ENCODE measurements at regions not wholly inside any gene's neighbourhood (a gene's known extent, or its start where the extent isn't known, plus 50 kb on each side); places are given as distances from the start of the nearest gene placed in this dataset.

- DNase-seq (ENCODE audit: low read depth) = no peak
- Histone ChIP-seq H3K27me3 (ENCODE audit: control insufficient read depth, insufficient read depth, low read length) (no peaks in the 10 kb centered on the region), H3K4me3 (ENCODE audit: low read depth, low read length) (no peak overlapping the region), H3K36me3 (ENCODE audit: control insufficient read depth, insufficient read depth, low read length) (no peaks in the 10 kb centered on the region)
- TF ChIP-seq, protein P1, sequence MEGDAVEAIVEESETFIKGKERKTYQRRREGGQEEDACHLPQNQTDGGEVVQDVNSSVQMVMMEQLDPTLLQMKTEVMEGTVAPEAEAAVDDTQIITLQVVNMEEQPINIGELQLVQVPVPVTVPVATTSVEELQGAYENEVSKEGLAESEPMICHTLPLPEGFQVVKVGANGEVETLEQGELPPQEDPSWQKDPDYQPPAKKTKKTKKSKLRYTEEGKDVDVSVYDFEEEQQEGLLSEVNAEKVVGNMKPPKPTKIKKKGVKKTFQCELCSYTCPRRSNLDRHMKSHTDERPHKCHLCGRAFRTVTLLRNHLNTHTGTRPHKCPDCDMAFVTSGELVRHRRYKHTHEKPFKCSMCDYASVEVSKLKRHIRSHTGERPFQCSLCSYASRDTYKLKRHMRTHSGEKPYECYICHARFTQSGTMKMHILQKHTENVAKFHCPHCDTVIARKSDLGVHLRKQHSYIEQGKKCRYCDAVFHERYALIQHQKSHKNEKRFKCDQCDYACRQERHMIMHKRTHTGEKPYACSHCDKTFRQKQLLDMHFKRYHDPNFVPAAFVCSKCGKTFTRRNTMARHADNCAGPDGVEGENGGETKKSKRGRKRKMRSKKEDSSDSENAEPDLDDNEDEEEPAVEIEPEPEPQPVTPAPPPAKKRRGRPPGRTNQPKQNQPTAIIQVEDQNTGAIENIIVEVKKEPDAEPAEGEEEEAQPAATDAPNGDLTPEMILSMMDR (IDR thresholded peaks at IDR 0.05; ENCODE audit: insufficient read depth, low read length, poor library complexity, severe bottlenecking) = peak; percentile 26
These were observed 96.0 kb downstream of the RASGEF1B start for GRCh38 chr4:81375745-81376144.

DNA sequence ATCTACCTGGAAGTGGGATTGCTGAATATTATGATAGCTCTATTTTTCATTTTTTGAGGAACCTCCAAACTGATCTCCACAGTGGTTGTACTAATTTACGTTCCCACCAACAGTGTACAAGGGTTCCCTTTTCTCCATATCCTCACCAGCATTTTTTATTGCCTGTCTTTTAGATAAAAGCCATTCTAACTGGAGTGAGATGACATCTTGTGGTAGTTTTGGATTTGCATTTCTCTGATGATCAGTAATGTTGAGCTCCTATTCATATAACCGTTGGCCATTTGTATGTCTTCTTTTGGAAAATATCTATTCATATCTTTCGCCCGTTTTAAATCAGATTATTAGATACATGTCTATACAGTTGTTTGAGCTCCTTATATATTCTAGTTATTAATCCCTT lies 101.8 kb downstream of the RASGEF1B start:
- H3K27me3 ChIP-seq (ENCODE audit: control insufficient read depth, insufficient read depth, low read length) = no peaks in the 10 kb centered on the region
- H3K36me3 ChIP-seq (ENCODE audit: control insufficient read depth, insufficient read depth, low read length) = no peaks in the 10 kb centered on the region
- H3K4me3 ChIP-seq (ENCODE audit: low read depth, low read length) = no peak overlapping the region
- TF ChIP-seq, protein P1 (IDR thresholded peaks at IDR 0.05; ENCODE audit: insufficient read depth, low read length, poor library complexity, severe bottlenecking) = no peak
- DNase-seq (ENCODE audit: low read depth) = no peak

- no peaks in the 10 kb centered on the region for H3K36me3 ChIP-seq (ENCODE audit: control insufficient read depth, insufficient read depth, low read length)
- TF ChIP-seq, protein P1 (IDR thresholded peaks at IDR 0.05; ENCODE audit: insufficient read depth, low read length, poor library complexity, severe bottlenecking) = no peak
- H3K4me3 ChIP-seq (ENCODE audit: low read depth, low read length) = no peak overlapping the region
- DNase-seq (ENCODE audit: low read depth) = no peak
- no peaks in the 10 kb centered on the region for H3K27me3 ChIP-seq (ENCODE audit: control insufficient read depth, insufficient read depth, low read length)
These were observed 104.9 kb downstream of the RASGEF1B start for GRCh38 chr4:81366779-81367178.

GRCh38 chr4:81360737-81361136 lies 111.0 kb downstream of the RASGEF1B start:
- TF ChIP-seq, protein P1 (IDR thresholded peaks at IDR 0.05; ENCODE audit: insufficient read depth, low read length, poor library complexity, severe bottlenecking) = no peak
- Histone ChIP-seq H3K27me3 (ENCODE audit: control insufficient read depth, insufficient read depth, low read length) (no peaks in the 10 kb centered on the region), H3K4me3 (ENCODE audit: low read depth, low read length) (no peak overlapping the region), H3K36me3 (ENCODE audit: control insufficient read depth, insufficient read depth, low read length) (no peaks in the 10 kb centered on the region)
- no peak for DNase-seq (ENCODE audit: low read depth)

DNA sequence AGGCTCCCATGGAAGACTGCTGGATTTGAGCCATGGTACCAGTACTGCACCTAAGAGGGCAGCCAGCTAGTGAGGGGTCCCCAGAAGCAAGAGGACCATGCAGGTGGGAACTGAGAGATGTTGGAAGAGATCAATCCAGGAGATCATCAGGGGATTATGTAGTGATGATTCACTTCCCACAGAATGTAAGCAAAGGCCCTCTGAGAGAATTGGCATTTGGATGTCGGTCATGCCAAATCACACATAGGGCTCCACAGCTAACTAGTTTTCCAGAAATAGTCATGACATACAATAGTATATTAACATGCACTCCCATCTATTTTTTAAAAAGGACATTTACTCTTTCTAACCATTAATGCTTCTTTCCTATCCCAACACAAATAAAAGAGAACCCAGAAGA lies 112.5 kb downstream of the RASGEF1B start:
- TF ChIP-seq, protein P1 (IDR thresholded peaks at IDR 0.05; ENCODE audit: insufficient read depth, low read length, poor library complexity, severe bottlenecking) = no peak
- Histone ChIP-seq H3K36me3 (ENCODE audit: control insufficient read depth, insufficient read depth, low read length) (no peaks in the 10 kb centered on the region), H3K4me3 (ENCODE audit: low read depth, low read length) (no peak overlapping the region), H3K27me3 (ENCODE audit: control insufficient read depth, insufficient read depth, low read length) (no peaks in the 10 kb centered on the region)
- DNase-seq (ENCODE audit: low read depth) = no peak

- no peak overlapping the region for H3K4me3 ChIP-seq (ENCODE audit: low read depth, low read length)
- H3K36me3 ChIP-seq (ENCODE audit: control insufficient read depth, insufficient read depth, low read length) = no peaks in the 10 kb centered on the region
- no peaks in the 10 kb centered on the region for H3K27me3 ChIP-seq (ENCODE audit: control insufficient read depth, insufficient read depth, low read length)
- TF ChIP-seq, protein P1 (IDR thresholded peaks at IDR 0.05; ENCODE audit: insufficient read depth, low read length, poor library complexity, severe bottlenecking) = no peak
- DNase-seq (ENCODE audit: low read depth) = no peak
These were observed 113.6 kb downstream of the RASGEF1B start for GRCh38 chr4:81358154-81358553.
